ENCODE measurements at regions not wholly inside any gene's neighbourhood (a gene's known extent, or its start where the extent isn't known, plus 50 kb on each side); places are given as distances from the start of the nearest gene placed in this dataset.

GRCh38 chr14:26328791-26329190 is 269.0 kb downstream of the NOVA1 start:
- TF ChIP-seq EZH2 (IDR thresholded peaks at IDR 0.05; ENCODE audit: low read length, unreplicated experiment): no peak
- no peak for TF ChIP-seq CTCF (conservative IDR thresholded peaks at IDR 0.05; ENCODE audit: low read depth, low read length)
